SK-N-SH treated with all-trans-retinoic acid at 6 μM for 48 hours (cell line): ENCODE measurements at regions not wholly inside any gene's neighbourhood (a gene's known extent, or its start where the extent isn't known, plus 50 kb on each side); places are given as distances from the start of the nearest gene placed in this dataset.

ENCODE experiments used
- ATAC-seq: fragments of 200-7000 bp; cut with Tn5 transposase; 3 replicates; pipeline ENCODE4 v1.9.1; 2020; ENCODE audit warnings: mild to moderate bottlenecking, moderate library complexity
- ARNTL ChIP-seq: fragments of 450-650 bp; formaldehyde crosslinking; IDR thresholded peaks from 2 replicates; pipeline ENCODE4 v1.5.0; 2020; ENCODE audit warnings: low read depth, mild to moderate bottlenecking, moderate library complexity, borderline replicate concordance
- BACH2 ChIP-seq: fragments of 250-450 bp; sonication (Bioruptor Pico); IDR thresholded peaks from 2 replicates; pipeline ENCODE4 v1.9.0; 2021; ENCODE audit warnings: mild to moderate bottlenecking, borderline replicate concordance
- CREB5 ChIP-seq: fragments of 250-450 bp; sonication (Bioruptor Pico); IDR thresholded peaks from 2 replicates; pipeline ENCODE4 v1.5.1; 2020; ENCODE audit warnings: low read depth, mild to moderate bottlenecking, moderate library complexity
- CSDC2 ChIP-seq: fragments of 250-450 bp; sonication (Bioruptor Pico); IDR thresholded peaks from 2 replicates; pipeline ENCODE4 v1.5.0; 2020; ENCODE audit warnings: mild to moderate bottlenecking, moderate library complexity
- ESRRG ChIP-seq: fragments of 250-450 bp; sonication (Bioruptor Pico); IDR thresholded peaks from 2 replicates; pipeline ENCODE4 v1.6.1; 2021; ENCODE audit warnings: mild to moderate bottlenecking
- GLIS3 ChIP-seq: fragments of 250-450 bp; sonication (Bioruptor Pico); IDR thresholded peaks from 2 replicates; pipeline ENCODE4 v1.5.0; 2020; ENCODE audit warnings: mild to moderate bottlenecking, moderate library complexity
- ISL1 ChIP-seq: fragments of 250-450 bp; sonication (Bioruptor Pico); IDR thresholded peaks from 2 replicates; pipeline ENCODE4 v2.1.2; 2022; ENCODE audit warnings: mild to moderate bottlenecking, moderate library complexity
- OSR1 ChIP-seq: fragments of 250-450 bp; sonication (Bioruptor Pico); IDR thresholded peaks from 2 replicates; pipeline ENCODE4 v1.8.0; 2022; ENCODE audit warnings: moderate library complexity, mild to moderate bottlenecking, inconsistent platforms
- PATZ1 ChIP-seq: fragments of 250-450 bp; sonication (Bioruptor Pico); IDR thresholded peaks from 2 replicates; pipeline ENCODE4 v1.8.0; 2020; ENCODE audit warnings: mild to moderate bottlenecking, moderate library complexity, borderline replicate concordance
- POU6F1 ChIP-seq: fragments of 250-450 bp; sonication (Bioruptor Pico); IDR thresholded peaks from 2 replicates; pipeline ENCODE4 v1.8.0; 2021; ENCODE audit warnings: low read depth, mild to moderate bottlenecking, moderate library complexity, borderline replicate concordance
- PPARA ChIP-seq: fragments of 250-450 bp; sonication (Bioruptor Pico); IDR thresholded peaks from 2 replicates; pipeline ENCODE4 v1.5.0; 2020; ENCODE audit warnings: mild to moderate bottlenecking, borderline replicate concordance
- RARB ChIP-seq: fragments of 250-450 bp; sonication (Bioruptor Pico); IDR thresholded peaks from 2 replicates; pipeline ENCODE4 v1.8.0; 2021; ENCODE audit warnings: mild to moderate bottlenecking, moderate library complexity
- SNAI2 ChIP-seq: fragments of 250-450 bp; sonication (Bioruptor Pico); IDR thresholded peaks from 2 replicates; pipeline ENCODE4 v1.5.0; 2020; ENCODE audit warnings: mild to moderate bottlenecking, moderate library complexity
- TCF4 ChIP-seq: fragments of 250-450 bp; sonication (Bioruptor Pico); IDR thresholded peaks from 2 replicates; pipeline ENCODE4 v1.8.0; 2021; ENCODE audit warnings: mild to moderate bottlenecking, moderate library complexity, borderline replicate concordance
- TOX ChIP-seq: fragments of 250-450 bp; sonication (Bioruptor Pico); IDR thresholded peaks from 2 replicates; pipeline ENCODE4 v1.8.0; 2021; ENCODE audit warnings: mild to moderate bottlenecking, moderate library complexity, borderline replicate concordance
- ZC3H10 ChIP-seq: fragments of 250-450 bp; sonication (Bioruptor Pico); IDR thresholded peaks from 2 replicates; pipeline ENCODE4 v1.5.1; 2021; ENCODE audit warnings: mild to moderate bottlenecking, moderate library complexity
- ZFP30 ChIP-seq: fragments of 450-650 bp; formaldehyde crosslinking; IDR thresholded peaks from 2 replicates; pipeline ENCODE4 v1.5.0; 2022; ENCODE audit warnings: mild to moderate bottlenecking, moderate library complexity
- ZNF565 ChIP-seq: fragments of 450-650 bp; formaldehyde crosslinking; conservative IDR thresholded peaks from 2 replicates; pipeline ENCODE4 v1.5.0; 2020; ENCODE audit warnings: low read depth, mild to moderate bottlenecking, moderate library complexity
- ZNF70 ChIP-seq: fragments of 450-650 bp; formaldehyde crosslinking; IDR thresholded peaks from 2 replicates; pipeline ENCODE4 v1.5.0; 2020; ENCODE audit warnings: mild to moderate bottlenecking, moderate library complexity
- TF ChIP-seq, protein P1 (sequence below): fragments of 250-450 bp; sonication (Bioruptor Pico); IDR thresholded peaks from 2 replicates; pipeline ENCODE4 v1.5.1; 2021; ENCODE audit warnings: mild to moderate bottlenecking, moderate library complexity
- TF ChIP-seq, protein P2 (sequence below): fragments of 250-450 bp; sonication (Bioruptor Pico); IDR thresholded peaks from 2 replicates; pipeline ENCODE4 v1.5.0; 2020; ENCODE audit warnings: mild to moderate bottlenecking, moderate library complexity

GRCh38 chr20:23291575-23292240 is 58.9 kb upstream of the NXT1 start:
- no peak for ATAC-seq
- TF ChIP-seq ESRRG (CRISPR knock-in tag) (no peak), ZNF70 (no peak), SNAI2 (CRISPR knock-in tag) (no peak), OSR1 (CRISPR knock-in tag) (no peak), TCF4 (CRISPR knock-in tag) (no peak), RARB (CRISPR knock-in tag) (no peak), ISL1 (CRISPR knock-in tag) (no peak), CREB5 (no peak), PPARA (no peak), ARNTL (CRISPR knock-in tag) (no peak), ZNF565 (no peak), ZFP30 (CRISPR knock-in tag) (no peak), PATZ1 (CRISPR knock-in tag) (no peak), ZC3H10 (CRISPR knock-in tag) (no peak), BACH2 (no peak), GLIS3 (CRISPR knock-in tag) (no peak), CSDC2 (CRISPR knock-in tag) (no peak), TOX (no peak)
- TF ChIP-seq, protein P1, sequence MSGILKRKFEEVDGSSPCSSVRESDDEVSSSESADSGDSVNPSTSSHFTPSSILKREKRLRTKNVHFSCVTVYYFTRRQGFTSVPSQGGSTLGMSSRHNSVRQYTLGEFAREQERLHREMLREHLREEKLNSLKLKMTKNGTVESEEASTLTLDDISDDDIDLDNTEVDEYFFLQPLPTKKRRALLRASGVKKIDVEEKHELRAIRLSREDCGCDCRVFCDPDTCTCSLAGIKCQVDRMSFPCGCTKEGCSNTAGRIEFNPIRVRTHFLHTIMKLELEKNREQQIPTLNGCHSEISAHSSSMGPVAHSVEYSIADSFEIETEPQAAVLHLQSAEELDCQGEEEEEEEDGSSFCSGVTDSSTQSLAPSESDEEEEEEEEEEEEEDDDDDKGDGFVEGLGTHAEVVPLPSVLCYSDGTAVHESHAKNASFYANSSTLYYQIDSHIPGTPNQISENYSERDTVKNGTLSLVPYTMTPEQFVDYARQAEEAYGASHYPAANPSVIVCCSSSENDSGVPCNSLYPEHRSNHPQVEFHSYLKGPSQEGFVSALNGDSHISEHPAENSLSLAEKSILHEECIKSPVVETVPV, result no peak
- TF ChIP-seq, protein P2, sequence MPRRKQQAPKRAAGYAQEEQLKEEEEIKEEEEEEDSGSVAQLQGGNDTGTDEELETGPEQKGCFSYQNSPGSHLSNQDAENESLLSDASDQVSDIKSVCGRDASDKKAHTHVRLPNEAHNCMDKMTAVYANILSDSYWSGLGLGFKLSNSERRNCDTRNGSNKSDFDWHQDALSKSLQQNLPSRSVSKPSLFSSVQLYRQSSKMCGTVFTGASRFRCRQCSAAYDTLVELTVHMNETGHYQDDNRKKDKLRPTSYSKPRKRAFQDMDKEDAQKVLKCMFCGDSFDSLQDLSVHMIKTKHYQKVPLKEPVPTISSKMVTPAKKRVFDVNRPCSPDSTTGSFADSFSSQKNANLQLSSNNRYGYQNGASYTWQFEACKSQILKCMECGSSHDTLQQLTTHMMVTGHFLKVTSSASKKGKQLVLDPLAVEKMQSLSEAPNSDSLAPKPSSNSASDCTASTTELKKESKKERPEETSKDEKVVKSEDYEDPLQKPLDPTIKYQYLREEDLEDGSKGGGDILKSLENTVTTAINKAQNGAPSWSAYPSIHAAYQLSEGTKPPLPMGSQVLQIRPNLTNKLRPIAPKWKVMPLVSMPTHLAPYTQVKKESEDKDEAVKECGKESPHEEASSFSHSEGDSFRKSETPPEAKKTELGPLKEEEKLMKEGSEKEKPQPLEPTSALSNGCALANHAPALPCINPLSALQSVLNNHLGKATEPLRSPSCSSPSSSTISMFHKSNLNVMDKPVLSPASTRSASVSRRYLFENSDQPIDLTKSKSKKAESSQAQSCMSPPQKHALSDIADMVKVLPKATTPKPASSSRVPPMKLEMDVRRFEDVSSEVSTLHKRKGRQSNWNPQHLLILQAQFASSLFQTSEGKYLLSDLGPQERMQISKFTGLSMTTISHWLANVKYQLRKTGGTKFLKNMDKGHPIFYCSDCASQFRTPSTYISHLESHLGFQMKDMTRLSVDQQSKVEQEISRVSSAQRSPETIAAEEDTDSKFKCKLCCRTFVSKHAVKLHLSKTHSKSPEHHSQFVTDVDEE (CRISPR knock-in tag), result no peak

GRCh38 chr20:23290761-23291574 is 59.6 kb upstream of the NXT1 start:
- no peak for TF ChIP-seq ZFP30 (CRISPR knock-in tag)
- no peak for TF ChIP-seq CSDC2 (CRISPR knock-in tag)
- no peak for TF ChIP-seq PATZ1 (CRISPR knock-in tag)
- no peak for TF ChIP-seq PPARA
- no peak for TF ChIP-seq CREB5
- TF ChIP-seq BACH2, result no peak
- no peak for TF ChIP-seq TCF4 (CRISPR knock-in tag)
- TF ChIP-seq ARNTL (CRISPR knock-in tag), result no peak
- TF ChIP-seq ISL1 (CRISPR knock-in tag), result no peak
- TF ChIP-seq RARB (CRISPR knock-in tag), result no peak
- TF ChIP-seq POU6F1, result no peak
- TF ChIP-seq TOX, result no peak
- TF ChIP-seq SNAI2 (CRISPR knock-in tag), result no peak
- ATAC-seq, result no peak
